GM19025 (cell line): ENCODE measurements at regions not wholly inside any gene's neighbourhood (a gene's known extent, or its start where the extent isn't known, plus 50 kb on each side); places are given as distances from the start of the nearest gene placed in this dataset.

ENCODE experiments used
- ATAC-seq: cut with Tn5 transposase; IDR thresholded peaks from one replicate; pipeline ENCODE4 v1.9.1; 2021; ENCODE audit warnings: mild to moderate bottlenecking, low read depth, moderate library complexity; ENCODE audit not compliant: unreplicated experiment

DNA sequence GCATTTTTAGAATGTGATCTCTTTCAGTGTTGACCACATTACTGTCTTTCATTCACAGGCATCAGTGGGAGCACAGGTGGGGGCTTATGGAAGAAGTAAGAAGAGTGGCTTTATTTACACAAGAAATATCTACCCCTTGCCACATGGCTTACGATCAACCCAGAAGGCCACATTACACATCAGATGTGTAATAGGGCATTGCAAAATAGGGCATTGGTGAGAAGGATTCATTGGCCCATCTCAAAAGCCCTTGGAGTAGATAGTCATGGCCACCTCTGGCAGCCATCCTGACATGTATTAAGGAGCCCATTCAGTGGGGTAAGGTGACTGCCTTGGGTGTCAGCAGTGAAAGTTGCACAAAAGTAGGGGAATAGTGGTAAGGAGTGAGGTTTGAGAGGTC, 97.5 kb downstream of the MAFB start:
- no peak for ATAC-seq

DNA sequence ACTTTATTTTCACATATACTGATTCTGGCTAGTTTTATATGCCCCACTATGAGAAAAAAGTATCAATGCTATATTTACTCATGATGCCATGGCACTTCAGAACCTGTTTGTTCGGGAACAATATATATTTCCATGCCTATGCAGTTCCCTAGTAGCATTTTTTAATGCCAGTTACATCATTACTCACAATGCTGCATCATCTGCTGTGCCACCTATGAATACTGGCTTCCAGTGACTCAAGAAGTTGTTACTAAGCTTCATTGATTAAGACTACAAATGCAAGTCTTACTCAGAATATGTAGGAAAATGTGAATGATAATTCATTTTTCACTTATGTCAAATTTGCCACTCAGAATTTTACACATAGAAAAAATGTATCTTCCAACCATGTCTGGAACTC, 97.9 kb downstream of the MAFB start:
- no peak for ATAC-seq

DNA sequence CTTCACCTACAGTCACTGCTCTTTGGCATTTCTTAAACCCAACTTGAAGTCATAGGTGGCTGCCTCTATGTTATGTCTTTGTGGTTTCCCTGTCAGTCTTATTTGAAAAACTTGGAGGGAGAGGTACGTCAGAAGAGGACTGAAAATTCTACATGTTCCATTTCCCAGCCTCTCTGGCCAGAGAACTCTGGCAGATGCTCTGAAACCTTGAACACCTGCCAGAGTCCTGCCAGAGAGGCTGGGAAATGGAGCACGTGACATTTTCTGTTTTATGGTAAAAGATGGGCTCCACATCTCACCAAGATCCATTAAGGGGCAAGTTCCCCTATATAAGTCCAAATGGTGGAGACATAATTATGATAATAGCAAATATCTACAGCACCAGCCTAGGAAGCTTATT, 99.5 kb downstream of the MAFB start:
- ATAC-seq, result no peak

DNA sequence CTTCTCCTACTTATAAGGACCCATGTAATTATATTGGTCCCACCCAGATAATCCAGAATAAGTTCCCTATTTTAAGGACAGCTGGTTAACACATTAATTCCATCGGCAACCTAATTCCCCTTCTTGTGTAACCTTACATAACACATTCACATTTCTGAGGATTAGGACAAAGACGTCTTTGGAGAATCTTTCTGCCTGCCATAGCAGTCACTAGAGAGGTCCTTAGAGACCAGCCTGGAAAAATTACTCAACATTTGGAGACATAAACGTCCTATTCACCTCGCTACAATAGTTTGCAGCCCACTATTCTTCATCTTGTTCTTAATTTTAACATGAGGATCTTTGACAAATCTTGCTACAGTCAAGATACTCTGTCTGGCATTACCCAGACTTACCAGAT, 100.1 kb downstream of the MAFB start:
- no peak for ATAC-seq

DNA sequence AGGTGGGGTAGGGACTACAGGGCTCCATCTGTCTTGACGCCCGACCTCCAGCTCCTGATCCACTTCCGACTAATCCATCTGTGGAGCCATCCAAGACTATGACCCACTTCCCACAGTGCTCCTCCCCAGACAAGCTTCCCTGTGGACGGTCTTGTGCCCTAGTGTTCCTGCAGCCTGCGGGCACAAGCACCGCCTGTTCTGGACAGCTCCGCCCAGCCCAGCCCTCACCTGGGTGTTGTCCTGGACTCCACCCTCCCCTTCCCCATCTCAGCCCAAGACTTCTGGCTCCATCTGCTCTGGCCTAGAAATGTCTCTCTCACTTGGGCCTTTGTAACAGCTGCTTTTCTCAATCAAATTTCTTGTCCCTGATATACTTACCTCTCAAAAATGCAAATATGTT, 102.0 kb downstream of the MAFB start:
- no peak for ATAC-seq

DNA sequence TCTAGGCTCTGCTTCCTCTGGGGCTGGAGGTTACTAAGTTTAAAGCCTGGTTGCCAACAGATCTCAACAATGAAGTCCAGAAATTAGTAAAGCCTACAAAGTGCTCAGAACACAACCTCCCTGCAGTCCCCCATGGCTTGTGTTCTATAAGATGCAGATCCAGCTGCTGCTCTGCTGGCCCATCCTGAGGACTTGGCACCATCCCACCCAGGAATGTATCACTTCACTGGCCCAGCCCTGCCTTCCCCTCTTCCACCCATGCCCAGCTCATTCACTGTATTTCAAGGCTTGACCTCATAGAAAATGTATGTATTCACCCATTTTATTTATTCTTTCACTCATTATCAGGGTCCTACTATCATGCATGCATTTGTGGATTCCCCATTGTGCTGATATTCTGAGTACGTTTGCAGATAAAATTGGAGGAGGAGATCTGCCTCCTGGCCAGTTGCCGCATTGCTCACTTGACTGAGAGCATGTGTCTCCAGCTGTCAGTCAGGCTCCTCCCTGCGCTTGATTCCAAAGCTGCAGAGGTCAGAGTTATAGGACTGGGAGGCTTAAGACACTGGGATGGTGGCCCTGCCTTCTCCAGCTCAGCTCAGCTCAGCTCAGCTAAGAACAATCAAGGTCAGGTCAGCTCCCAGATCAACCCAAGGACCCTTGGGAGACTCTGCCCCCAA, 104.8 kb downstream of the MAFB start:
- ATAC-seq, result no peak

DNA sequence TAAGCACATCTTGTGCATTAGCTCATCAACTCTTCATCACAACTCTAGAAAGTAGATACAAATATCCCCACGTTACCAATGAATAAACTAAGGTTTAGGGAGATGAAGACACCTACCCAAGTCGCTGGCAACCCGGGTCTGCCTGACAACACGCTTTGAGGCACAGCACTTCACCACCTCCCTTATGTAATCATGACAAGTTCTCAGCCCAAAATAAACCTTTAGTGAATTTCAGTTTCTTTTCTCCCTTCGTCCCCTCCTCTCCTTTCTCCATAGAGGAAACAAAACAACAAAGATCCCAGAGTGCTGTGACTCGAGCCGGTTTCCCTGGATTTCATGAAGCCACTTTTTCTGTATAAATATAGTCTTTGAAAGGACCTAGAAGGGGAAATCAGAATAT, 105.4 kb downstream of the MAFB start:
- ATAC-seq, result no peak

DNA sequence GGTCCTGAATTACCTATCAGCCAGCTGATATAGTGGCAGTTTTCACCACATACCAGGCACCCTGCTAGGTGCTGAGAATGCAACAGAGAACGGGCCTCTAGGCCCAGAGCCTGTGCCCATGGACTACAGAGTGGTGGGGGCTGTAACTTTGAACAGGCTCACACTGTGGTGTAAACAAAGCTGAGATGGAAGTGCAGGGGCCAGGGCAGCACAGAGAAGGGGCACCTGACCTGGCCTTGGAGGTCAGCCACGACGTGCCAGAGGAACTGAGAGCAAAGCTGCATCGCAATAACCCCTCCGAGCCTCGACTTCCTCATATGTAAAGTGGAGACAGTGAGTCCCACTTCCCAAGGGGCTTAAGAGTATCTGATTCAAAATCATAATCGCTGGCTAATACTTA, 105.8 kb downstream of the MAFB start:
- no peak for ATAC-seq

DNA sequence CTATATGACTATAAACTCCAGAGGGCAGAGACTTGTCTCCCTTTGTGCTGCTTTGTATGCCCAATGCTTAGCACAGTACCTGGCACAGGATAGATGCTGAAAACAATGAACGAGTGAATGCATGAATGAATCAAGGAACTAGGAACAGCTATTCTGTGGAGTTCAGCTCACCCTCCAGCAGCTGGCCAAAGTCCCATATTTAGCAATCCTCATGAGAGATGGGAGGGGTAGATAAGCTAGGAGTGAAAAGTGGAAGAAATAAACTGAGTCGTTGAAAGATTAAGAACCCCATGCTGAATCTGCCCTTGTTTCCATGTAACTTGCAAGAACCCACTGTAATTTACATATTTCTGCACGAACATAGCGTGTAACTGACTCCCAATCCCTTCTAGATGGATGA, 106.5 kb downstream of the MAFB start:
- no peak for ATAC-seq

DNA sequence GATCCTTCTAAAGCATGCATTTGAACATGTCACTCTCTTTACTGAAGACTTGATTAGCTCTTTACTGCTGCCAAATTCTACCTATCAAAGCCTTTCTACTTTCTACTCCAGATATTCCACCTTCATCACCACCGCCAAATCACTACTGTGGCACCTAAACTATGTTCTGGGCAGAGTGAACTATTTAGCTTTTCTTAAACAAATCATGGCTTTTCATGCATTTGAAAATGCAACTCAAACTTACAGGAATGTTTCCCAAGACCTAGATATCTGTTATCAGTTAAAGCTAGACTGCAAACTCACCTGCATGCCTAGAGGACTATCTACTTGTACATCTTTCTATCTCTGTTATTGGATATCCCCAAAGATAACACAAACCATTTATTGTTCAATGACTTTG, 109.3 kb downstream of the MAFB start:
- ATAC-seq, result no peak

DNA sequence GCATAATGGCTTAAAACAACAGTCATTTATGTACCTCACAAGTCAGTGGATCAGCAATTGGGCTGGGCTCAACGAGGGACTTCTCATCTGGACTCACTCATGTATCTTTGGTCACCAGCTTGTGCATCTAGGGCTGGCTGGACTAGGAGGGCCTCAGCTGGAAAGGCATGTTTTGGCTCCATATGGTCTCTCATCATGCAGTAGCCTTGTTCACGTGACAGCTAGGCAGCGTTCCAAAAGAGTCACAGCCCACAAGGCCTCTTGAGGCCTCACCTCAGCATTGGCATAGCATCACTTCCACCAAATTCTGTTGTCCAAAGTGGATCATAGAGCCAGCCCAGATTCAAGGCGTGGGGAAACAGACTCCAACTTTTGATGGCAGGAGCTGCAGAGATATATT, 110.1 kb downstream of the MAFB start:
- ATAC-seq, result no peak

DNA sequence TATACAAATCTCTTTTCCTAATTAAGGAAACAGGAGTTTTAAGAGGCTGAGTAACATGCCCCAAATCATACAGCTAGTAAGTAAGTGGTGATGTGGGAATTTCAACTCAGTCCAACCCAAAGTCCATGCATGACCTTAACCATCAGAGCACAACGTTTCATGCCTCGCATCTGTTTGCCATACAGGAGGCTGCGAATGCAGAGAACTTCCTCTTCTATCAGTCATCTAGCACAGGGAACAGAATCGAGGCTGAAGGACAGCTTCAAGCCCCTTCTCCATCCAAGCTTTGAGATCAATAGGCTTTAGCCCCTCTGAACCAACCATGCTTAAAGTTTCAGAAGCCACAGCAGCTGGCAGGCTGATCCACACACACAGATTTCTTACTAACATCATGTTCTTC, 113.2 kb downstream of the MAFB start:
- ATAC-seq, result no peak

DNA sequence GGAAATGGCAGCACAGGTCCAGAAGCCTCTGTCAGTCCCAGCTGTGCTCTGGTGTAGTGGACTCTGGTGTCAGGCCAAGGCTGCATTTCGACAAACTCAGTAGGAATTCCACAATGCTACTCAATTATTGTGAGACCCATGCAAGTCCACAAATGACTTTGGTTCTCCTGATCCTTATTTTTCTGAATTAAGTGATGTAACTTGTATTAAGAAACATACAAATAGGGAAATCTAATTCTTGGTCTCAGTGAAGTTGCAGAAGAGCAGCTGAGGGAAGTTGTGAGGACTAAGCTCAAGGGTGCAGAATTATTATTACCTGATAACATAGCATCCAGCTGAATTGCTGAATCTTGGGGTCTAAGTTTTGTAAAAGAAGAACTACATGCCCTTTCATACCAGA, 116.8 kb downstream of the MAFB start:
- no peak for ATAC-seq

DNA sequence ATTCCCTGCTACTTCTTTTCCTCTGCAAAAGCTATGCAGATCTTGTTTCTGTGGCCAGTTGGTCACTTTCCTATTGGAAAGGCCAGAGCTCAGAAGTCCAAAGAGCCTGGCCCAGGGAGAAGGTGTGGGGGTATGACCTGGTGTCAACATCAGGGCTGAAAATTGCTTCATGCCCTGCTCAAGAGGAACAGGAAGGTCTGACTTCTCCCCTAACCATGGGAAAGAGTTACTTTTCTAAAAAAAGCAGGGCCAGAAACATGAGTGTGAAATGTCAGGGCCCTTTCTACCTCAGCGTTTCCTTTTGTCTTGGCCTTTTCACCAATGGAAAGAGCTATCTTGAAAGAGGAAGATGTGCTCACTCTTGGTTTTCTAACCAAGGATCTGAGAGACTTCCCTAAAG, 117.4 kb downstream of the MAFB start:
- ATAC-seq, result no peak

DNA sequence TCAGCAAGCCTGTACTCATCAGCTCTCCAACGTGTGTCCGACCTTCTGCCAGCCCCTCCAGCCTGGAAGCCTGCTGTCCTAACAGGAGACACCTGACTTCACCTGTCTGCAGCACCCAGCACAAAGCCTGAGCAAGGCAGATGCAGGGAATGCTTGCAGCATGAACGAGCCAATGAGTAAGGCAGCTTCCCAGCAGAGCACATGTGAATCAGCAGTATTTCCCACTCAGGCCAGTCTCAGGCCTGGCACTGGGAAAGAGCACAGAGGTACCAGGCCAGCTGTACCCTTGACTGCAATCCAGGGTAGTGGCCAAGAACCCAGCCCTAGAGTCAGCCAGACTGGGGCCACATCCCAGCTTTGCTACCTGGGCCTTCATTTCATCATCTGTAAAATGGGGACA, 120.8 kb downstream of the MAFB start:
- no peak for ATAC-seq

DNA sequence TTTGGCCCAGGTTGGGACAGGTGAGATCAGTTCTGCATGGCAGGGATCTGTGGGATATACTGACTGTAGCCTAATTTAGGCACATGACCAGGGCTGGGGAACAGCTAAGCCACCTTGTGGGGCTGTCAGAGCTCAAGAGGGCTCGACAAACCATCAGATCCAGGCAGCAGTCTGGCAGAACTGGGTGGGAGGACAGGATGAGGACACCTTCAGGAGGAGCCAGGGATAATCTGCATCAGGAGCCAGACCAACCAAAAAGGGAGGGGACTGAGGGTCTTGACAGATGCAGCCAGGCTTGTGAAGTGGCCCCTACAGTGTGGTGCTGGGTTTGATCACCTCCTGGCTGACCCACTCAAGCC, 123.4 kb downstream of the MAFB start:
- no peak for ATAC-seq

DNA sequence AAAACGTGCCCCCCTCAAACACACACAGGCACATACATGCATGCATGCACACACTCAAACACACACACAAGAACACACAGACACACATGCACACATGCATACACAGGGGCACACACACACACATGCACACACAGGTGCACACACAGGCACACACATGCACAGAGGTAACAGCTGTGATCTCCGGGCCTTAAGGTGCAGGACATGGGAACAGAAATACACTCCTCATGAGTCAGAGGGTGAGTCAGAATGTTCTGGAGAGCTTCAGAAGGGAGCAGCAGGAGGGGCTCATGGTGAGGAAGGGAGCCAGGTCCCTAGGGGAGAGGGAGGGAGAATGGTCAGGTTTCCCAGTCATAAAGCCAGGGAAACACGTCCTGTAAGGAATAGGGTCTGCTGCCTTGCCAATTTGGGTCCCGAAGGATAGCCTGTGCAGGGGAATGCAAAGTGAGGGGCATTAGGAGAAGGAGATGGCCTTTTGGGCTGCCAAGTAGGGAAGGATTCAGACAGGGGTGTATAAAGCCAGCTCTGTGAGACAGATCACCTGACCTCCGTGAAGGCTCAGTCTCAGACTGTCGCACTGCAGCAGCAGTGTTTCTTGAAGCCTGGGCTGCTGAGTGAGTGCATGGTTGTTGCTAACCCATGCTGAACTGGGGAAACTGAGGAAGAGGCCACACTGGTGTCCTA, 123.9 kb downstream of the MAFB start:
- ATAC-seq, result no peak

DNA sequence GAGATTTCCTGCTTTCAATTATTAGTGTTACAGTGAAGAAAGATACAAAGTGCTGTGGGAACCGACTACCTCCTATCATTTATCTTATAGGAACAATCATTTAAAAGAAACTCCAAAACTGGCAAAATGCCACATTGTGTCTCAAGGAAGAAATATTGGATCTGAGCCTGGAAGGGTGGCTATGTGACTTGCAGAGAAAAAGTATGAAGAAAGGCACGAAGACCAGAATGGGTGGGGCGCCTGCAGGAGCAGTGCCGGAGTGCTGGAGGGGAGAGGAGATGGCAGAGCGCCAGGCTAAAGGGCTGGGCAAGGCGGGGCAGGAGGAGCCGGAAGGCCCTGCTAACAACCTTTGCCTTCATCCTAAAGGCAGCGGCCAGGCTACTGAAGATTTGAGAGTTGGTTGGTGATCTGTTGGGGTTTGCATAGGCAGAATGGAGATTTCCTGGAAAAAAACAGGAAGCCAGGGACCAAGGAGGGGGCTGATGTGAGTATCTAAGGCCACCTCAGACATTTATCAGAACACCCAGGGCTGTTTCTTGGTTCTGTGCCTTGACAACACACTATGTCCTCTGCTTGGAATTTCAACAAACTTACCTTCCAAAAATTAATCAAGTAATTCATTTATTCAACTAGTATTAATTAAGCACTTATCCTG, 125.6 kb downstream of the MAFB start:
- no peak for ATAC-seq

DNA sequence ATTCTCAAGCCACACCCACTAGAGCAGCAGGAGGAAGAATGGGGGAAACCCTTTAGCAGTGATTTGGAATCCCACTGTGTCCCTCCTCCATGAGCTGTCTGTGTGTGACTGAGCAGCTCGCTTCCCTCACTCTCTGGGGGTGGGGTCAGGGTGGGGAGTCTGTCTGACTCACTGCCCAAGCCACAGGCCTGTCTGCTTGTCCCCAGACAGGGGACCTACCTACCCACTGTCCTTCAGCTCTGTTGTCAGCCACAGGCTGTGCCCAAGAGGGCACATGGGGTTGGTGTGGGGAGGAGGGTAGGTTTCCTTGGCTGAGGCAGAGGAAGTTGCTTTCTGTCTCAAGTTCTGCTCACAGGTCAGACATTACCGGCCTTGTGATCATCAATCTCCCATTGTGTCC, 127.0 kb downstream of the MAFB start:
- ATAC-seq, result no peak

DNA sequence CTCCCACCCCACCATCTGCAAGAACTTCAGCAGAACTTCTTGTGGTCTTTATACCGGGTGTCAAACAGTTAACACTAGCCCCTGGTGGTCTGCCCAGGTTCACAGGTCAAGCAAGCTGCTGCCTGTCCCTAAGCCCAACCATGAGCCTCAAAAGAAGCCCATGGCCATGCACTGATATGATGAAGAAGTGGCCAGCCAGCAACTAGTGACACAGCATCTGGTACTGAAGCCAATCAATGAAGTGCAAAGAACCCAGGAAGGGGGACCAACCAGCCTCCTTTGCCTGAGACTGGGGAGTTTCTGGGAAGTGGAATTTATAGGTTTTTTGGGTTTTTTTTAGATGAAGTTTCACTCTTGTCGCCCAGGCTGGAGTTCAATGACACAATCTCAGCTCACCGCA, 127.8 kb downstream of the MAFB start:
- no peak for ATAC-seq

DNA sequence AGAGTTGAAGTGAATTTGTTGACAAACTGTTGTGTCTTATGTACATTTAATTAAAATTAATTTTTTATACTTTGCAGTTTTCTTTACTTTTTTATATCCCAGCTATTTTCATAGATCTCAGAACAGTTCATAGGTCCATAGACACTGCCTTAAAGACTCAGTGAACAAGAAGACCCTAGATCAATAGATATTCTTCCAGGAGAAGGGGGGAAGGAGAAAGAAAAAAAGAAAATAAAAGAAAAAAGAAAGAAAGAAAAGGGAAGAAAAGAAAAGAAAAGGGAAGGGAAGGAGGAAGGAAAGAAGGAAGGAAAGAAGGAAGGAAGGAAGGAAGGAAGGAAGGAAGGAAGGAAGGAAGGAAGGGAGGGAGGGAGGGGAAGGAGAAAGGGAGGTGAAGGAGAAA, 130.8 kb downstream of the MAFB start:
- ATAC-seq, result no peak

DNA sequence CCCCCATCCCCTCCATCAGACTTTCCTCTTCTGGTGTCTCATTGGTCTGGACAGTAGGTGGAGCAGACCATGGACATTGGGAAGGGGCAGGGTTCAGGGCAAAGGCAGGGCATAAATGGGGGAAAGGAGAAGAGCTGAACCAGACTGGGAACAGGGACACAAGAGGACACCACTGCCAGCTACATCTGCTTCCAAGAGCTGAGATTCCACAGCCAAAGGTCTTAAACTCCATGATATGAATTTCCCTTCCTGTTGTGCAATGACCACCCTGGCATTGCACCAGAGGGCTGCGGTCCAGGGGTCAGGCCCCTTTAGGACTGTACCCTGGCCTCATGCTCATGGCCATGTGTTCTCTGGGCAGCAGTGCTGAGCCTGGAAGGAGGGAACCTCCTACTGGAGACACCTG, 137.9 kb downstream of the MAFB start:
- ATAC-seq, result no peak
